ENCODE measurements at regions not wholly inside any gene's neighbourhood (a gene's known extent, or its start where the extent isn't known, plus 50 kb on each side); places are given as distances from the start of the nearest gene placed in this dataset.

DNA sequence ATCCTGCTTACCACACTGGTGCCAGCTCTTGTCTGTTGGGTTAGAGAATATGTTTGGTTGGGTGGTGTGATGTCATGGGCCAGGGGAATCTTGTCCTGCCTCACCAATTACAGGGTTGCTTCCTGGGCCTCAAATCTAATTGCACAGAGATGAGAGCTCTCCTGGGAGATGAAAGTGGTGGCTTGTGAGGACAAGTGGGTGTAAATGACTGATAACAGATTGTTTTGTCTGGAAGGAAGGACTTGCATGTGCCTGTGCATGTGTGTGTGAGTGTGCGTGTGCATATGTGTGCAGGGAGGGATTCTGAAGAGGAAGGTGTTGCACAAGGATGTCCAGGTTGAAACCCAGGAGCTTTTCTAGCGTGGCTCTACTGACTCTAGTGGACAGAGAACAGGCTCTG is 271.9 kb downstream of the LOXHD1 start:
- TF ChIP-seq, protein P1, sequence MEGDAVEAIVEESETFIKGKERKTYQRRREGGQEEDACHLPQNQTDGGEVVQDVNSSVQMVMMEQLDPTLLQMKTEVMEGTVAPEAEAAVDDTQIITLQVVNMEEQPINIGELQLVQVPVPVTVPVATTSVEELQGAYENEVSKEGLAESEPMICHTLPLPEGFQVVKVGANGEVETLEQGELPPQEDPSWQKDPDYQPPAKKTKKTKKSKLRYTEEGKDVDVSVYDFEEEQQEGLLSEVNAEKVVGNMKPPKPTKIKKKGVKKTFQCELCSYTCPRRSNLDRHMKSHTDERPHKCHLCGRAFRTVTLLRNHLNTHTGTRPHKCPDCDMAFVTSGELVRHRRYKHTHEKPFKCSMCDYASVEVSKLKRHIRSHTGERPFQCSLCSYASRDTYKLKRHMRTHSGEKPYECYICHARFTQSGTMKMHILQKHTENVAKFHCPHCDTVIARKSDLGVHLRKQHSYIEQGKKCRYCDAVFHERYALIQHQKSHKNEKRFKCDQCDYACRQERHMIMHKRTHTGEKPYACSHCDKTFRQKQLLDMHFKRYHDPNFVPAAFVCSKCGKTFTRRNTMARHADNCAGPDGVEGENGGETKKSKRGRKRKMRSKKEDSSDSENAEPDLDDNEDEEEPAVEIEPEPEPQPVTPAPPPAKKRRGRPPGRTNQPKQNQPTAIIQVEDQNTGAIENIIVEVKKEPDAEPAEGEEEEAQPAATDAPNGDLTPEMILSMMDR (IDR thresholded peaks at IDR 0.05; ENCODE audit: insufficient read depth, low read length, missing control alignments) = no peak
- H3K4me3 ChIP-seq (ENCODE audit: low read depth, low read length) = no peak overlapping the region
- POLR2A ChIA-PET = no interaction called here
- no peak for DNase-seq (ENCODE audit: low read depth, low spot score)
- CTCF ChIA-PET = no interaction called here

DNA sequence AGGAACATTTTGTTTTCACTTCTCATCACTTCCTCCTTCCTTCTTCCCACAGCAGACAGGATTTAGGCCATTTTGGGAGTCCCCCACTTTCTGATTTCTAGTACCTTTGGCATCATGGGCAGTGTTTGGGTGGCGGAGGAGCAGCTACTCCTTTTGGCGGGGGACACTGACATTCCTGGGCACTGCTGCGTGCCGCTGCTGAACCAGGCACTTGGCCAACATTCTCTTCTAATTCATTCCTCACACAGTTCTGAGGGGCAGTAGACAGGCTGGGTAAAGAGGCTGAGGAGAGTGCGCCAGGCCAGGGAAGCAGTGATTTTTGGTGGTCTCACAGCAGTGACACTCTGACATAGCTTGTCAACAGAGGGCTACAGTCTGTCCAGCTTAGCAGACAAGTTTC is 270.2 kb downstream of the LOXHD1 start:
- ChIA-PET POLR2A (no interaction called here), CTCF (interaction anchor here (1.2 kb wide), 1 partner anchor 214 kb away, joined by 4 read pairs; no protein-coding TSS in a partner anchor)
- H3K4me3 ChIP-seq (ENCODE audit: low read depth, low read length) = no peak overlapping the region
- DNase-seq (ENCODE audit: low read depth, low spot score) = no peak
- TF ChIP-seq, protein P1 (IDR thresholded peaks at IDR 0.05; ENCODE audit: insufficient read depth, low read length, missing control alignments) = no peak

DNA sequence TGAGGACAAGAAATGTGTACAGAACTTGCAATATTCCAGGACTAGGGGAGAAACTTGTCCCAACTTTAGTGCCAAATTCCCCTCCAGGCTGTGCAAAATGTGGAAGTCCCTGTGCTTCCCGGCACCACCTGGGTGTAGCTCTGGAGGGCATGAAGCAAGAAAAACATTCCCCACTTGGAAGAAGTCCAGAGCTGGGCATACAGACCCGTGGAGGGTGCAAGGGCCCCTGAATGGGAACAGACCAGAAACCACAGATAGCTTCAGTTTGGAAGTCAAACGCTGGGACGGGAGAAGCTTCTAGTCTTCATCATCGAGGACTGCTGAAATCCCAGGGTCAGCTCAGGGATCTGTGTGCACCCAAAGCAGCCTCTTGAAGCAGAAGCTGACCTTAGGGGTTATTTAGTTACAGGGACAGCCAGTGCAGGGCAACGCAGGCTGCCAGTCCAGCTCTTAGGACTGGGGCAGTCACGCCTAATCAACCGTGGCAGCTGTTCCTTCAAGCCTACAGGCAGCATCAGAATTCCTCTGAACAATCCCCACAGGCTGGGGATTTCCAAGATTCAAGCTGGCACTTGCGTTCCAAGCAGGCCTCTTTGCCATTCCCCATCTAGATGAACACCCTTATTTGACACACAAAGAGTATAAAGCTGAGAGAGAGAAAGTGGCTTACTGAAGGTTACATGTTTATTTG is 269.4 kb downstream of the LOXHD1 start:
- TF ChIP-seq, protein P1 (IDR thresholded peaks at IDR 0.05; ENCODE audit: insufficient read depth, low read length, missing control alignments) = no peak
- DNase-seq (ENCODE audit: low read depth, low spot score) = no peak
- H3K4me3 ChIP-seq (ENCODE audit: low read depth, low read length) = no peak overlapping the region
- ChIA-PET POLR2A (no interaction called here), CTCF (interaction anchor here (0.6 kb wide), 1 partner anchor 17 kb away, joined by 4 read pairs; no protein-coding TSS in a partner anchor)

DNA sequence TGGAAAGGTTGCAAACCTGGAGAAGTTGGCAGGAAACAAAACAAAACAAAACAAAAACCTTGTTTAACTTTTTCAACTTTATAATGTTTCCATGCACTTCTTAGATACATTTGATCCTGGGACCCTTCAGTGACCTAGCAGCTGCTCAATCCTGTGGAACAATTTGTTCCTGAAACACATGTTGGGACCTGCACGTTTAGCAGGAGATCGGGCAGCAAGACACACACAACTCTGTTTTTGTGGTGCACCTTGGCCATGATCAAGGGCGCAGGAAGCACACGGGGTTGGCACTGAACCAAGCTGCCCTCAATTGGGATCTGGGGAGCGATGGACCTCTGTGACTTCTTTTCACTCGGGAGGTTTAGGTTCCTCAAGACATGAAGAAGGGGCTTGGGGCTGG is 268.7 kb downstream of the LOXHD1 start:
- TF ChIP-seq, protein P1 (IDR thresholded peaks at IDR 0.05; ENCODE audit: insufficient read depth, low read length, missing control alignments) = no peak
- ChIA-PET CTCF (interaction anchor here (0.6 kb wide), 1 partner anchor 16 kb away, joined by 4 read pairs; no protein-coding TSS in a partner anchor), POLR2A (no interaction called here)
- H3K4me3 ChIP-seq (ENCODE audit: low read depth, low read length) = no peak overlapping the region
- DNase-seq (ENCODE audit: low read depth, low spot score) = no peak

DNA sequence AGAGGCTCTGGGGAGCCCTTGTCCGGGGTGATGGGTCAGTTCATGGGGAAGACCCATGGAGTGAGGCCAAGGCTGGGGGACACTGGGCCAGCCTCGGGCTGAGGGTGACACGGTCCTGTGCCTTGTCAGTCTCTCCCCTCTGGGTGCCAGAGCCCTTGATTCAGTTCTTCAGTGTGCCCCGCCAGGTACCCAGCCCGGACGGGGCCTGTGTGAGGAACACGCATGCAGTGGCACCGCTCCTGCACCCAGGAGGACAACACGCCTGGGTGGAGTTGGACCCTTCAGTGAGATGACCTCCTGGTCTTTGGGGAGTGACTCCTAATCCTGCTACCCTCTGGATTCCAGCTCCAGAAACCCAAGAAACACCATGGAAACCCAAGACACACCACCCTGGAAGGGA is 264.4 kb downstream of the LOXHD1 start:
- TF ChIP-seq, protein P1 (IDR thresholded peaks at IDR 0.05; ENCODE audit: insufficient read depth, low read length, missing control alignments) = no peak
- no peak overlapping the region for H3K4me3 ChIP-seq (ENCODE audit: low read depth, low read length)
- ChIA-PET CTCF (no interaction called here), POLR2A (no interaction called here)
- DNase-seq (ENCODE audit: low read depth, low spot score) = no peak

DNA sequence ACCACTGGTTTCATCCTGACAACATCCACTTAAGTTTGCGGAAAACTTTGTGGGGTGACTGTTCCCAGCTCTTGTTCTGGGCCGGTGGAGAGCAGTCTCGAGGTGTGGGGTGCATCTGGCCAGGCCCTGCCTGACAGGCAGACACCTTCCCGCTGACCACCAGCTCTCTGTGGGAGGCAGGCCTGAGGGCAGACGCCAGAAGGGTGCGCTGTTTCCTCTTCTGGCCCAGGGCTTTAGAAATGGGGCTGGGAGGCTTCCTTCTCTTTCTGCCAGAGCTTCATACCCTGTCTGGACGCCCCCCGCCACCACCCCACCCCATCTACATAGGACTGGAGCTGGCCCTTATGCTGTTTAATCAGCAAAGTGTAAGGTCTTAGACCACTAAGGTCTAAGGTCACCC is 263.8 kb downstream of the LOXHD1 start:
- ChIA-PET POLR2A (no interaction called here), CTCF (no interaction called here)
- TF ChIP-seq, protein P1 (IDR thresholded peaks at IDR 0.05; ENCODE audit: insufficient read depth, low read length, missing control alignments) = no peak
- no peak overlapping the region for H3K4me3 ChIP-seq (ENCODE audit: low read depth, low read length)
- DNase-seq (ENCODE audit: low read depth, low spot score) = no peak
